ENCODE measurements at regions not wholly inside any gene's neighbourhood (a gene's known extent, or its start where the extent isn't known, plus 50 kb on each side); places are given as distances from the start of the nearest gene placed in this dataset.
A peak's percentile ranks its signal among the peaks of the same experiment; 100 is the strongest.

DNA sequence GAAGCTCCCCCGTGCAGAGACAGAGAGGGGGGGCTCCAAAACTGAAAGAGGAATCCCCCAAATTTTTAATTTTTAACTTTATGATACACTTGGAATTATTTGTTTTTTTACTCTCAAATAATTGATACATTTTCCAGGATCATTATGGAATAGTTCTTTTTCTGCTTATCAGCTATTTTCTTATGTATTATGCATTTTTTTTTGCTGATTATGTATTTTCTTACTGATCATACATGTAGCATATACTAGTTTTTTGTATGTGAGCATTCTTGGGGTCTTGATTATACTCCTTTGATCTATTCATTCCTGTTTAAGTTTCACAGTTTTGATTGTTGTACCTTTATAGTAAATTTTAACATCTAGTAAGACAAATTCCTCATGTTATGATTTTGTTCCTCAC is 55.5 kb upstream of the LDHB start:
- no peak for DNase-seq (ENCODE audit: extremely low read depth in 1 of 11, low read depth in 9 of 11, low spot score in 4 of 11)

DNA sequence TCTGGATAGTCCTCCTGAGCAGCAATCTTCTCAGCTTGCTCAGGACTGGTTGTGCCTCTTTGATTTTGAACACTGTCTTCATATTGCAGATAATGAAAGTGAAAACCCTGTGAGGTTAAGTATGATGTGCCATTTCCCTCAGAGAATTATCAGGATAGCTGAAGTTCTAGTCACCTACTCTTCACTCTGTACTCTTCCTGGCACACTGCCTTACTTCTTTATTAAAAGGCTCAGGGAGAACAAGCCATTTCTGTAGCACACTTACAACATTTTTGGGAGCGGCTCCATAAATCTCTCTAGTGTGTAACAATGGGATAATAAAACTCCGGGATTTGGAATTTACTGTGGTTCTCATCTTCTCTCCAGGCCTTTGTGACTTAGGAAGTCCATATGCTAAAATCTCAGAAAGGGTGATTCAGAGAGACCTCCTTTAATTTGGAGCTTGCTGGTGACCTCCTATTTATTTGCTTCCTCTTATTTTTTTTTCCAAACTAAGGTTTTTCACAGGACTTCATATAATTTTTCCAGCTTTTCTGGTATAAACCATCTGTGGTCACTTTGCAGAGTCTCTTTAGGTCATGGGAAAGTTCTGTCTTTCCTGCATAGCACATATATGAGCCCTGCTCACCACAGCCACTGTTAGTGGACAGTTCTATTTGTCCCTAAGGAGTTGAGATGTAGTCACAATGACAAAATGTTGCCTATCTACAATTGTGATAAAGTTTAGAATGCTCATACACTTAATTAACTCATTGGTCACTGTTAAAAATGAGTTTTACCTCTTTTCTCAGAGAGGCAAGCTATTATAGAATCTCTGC is 53.5 kb upstream of the LDHB start:
- DNase-seq (ENCODE audit: extremely low read depth in 1 of 11, low read depth in 9 of 11, low spot score in 4 of 11), result peak in 3 of 11 donors; percentile 34 to 52 (median 49)

Measured in renal cortex interstitium (tissue), 11 donors.